HepG2 (cell line): ENCODE measurements at regions not wholly inside any gene's neighbourhood (a gene's known extent, or its start where the extent isn't known, plus 50 kb on each side); places are given as distances from the start of the nearest gene placed in this dataset.

Source experiments
- ATAC-seq: fragments of 200-7000 bp; cut with Tn5 transposase; 3 replicates; pipeline ENCODE4 v1.9.1; 2020; ENCODE audit warnings: mild to moderate bottlenecking, moderate library complexity
- BruUV-seq: library from RNA; stranded (reverse); fragments of 400-500 nt; replicated peaks from 2 replicates; lab custom pipeline; 2021; lab: Mats Ljungman, UMichigan
- CTCF ChIA-PET: fragments of 300-600 bp; formaldehyde crosslinking; extraction: SDS; loops from one replicate; lab custom pipeline; 2021; ENCODE audit warnings: low total read pairs, inconsistent platforms, low intra/inter-chr PET ratio; lab: Yijun Ruan, JAX
- POLR2A ChIA-PET: fragments of 350-600 bp; sonication (Branson Sonifier 250); formaldehyde crosslinking; loops from one replicate; lab custom pipeline; 2020; ENCODE audit warnings: antibody characterized with exemption, inconsistent platforms; lab: Yijun Ruan, JAX
- DNase-seq: peaks from one replicate; pipeline ENCODE4 v3.0.0-alpha.2; 2015; ENCODE audit warnings: low spot score
- FAIRE-seq: peaks from 3 replicates; lab custom pipeline; 2011; peaks lifted over from hg19 to GRCh38; lab: Jason Lieb, UNC
- H2AFZ ChIP-seq: one replicate; pipeline ENCODE4 v1.6.1; 2011; ENCODE audit warnings: low read length, inconsistent platforms
- H3K27ac ChIP-seq: fragments of 300-600 bp; 3 replicates; pipeline ENCODE4 v1.8.0; 2011; ENCODE audit warnings: mixed run types, mild to moderate bottlenecking, mixed read lengths, low read length, inconsistent platforms; ENCODE audit not compliant: insufficient read depth; ENCODE audit errors: extremely low read length
- H3K27me3 ChIP-seq, 2 experiments: fragments of 200-600 bp in 1 of 2; 2 replicates in 1 of 2; 3 replicates in 1 of 2; pipeline versions ENCODE4 v1.6.0 to v1.8.0; 2011; ENCODE audit warnings: low read length in 2 of 2, mild to moderate bottlenecking in 2 of 2, moderate library complexity in 2 of 2, inconsistent platforms in 1 of 2; ENCODE audit not compliant: insufficient read depth in 2 of 2, control insufficient read depth in 1 of 2
- H3K36me3 ChIP-seq, 2 experiments: fragments of 200-600 bp in 1 of 2; replicated peaks in 1 of 2; 2 replicates in 1 of 2; 3 replicates in 1 of 2; pipeline versions ENCODE4 v1.5.1 to v1.8.0; 2011; ENCODE audit warnings: low read length in 2 of 2, inconsistent platforms in 1 of 2; ENCODE audit not compliant: insufficient read depth in 2 of 2, control insufficient read depth in 1 of 2
- H3K4me1 ChIP-seq: 2 replicates; pipeline ENCODE4 v1.5.1; 2012; ENCODE audit warnings: low read length, inconsistent platforms; ENCODE audit not compliant: insufficient read depth
- H3K4me2 ChIP-seq: 2 replicates; pipeline ENCODE4 v1.6.0; 2011; ENCODE audit warnings: low read depth, low read length, inconsistent platforms
- H3K4me3 ChIP-seq, 3 experiments: fragments of 200-600 bp in 1 of 3; sonication (generic), shearing (Covaris generic) in 1 of 3; replicated peaks in 1 of 3; 2 replicates each; pipeline ENCODE4 v1.5.1; 2011 to 2016; ENCODE audit warnings: low read length in 3 of 3, inconsistent platforms in 2 of 3, low read depth in 2 of 3, mild to moderate bottlenecking in 2 of 3, control low read depth in 1 of 3, mixed read lengths in 1 of 3; ENCODE audit not compliant: insufficient read depth in 1 of 3
- H3K79me2 ChIP-seq: one replicate; pipeline ENCODE4 v1.6.1; 2011; ENCODE audit warnings: low read length, inconsistent platforms; ENCODE audit not compliant: insufficient read depth
- H3K9ac ChIP-seq: 2 replicates; pipeline ENCODE4 v1.6.0; 2011; ENCODE audit warnings: mild to moderate bottlenecking, low read depth, low read length, inconsistent platforms; ENCODE audit not compliant: insufficient read depth
- H3K9me3 ChIP-seq: 2 replicates; pipeline ENCODE4 v1.5.1; 2012; ENCODE audit warnings: mild to moderate bottlenecking, low read length
- H4K20me1 ChIP-seq: 2 replicates; pipeline ENCODE4 v1.6.0; 2011; ENCODE audit warnings: inconsistent platforms, mild to moderate bottlenecking, low read length, moderate library complexity; ENCODE audit not compliant: insufficient read depth
- CAMTA2 ChIP-seq: sonication (generic); formaldehyde crosslinking; IDR thresholded peaks from 2 replicates; pipeline ENCODE4 v1.4.0; 2020; ENCODE audit warnings: mild to moderate bottlenecking, missing genetic modification reagents, borderline replicate concordance
- MBD4 ChIP-seq: IDR thresholded peaks from 2 replicates; pipeline ENCODE4 v1.6.1; 2012; ENCODE audit warnings: low read length, inconsistent platforms, borderline replicate concordance
- NR2F6 ChIP-seq, 2 experiments: IDR thresholded peaks; 2 replicates each; pipeline ENCODE4 v1.6.1; 2016; ENCODE audit warnings: antibody characterized with exemption in 1 of 2, mild to moderate bottlenecking in 1 of 2
- SATB2 ChIP-seq: sonication (generic); formaldehyde crosslinking; IDR thresholded peaks from 2 replicates; pipeline ENCODE4 v1.5.0; 2020; ENCODE audit warnings: missing genetic modification reagents
- ZBTB7B ChIP-seq: sonication (generic); formaldehyde crosslinking; IDR thresholded peaks from 2 replicates; pipeline ENCODE4 v1.4.0; 2020; ENCODE audit warnings: missing genetic modification reagents
- ZMYM3 ChIP-seq: sonication (generic); formaldehyde crosslinking; IDR thresholded peaks from 2 replicates; pipeline ENCODE4 v1.5.1; 2020; ENCODE audit warnings: mild to moderate bottlenecking, missing genetic modification reagents
- ZNF30 ChIP-seq: sonication (generic); formaldehyde crosslinking; IDR thresholded peaks from 2 replicates; pipeline ENCODE4 v1.5.0; 2020; ENCODE audit warnings: mild to moderate bottlenecking, missing genetic modification reagents
- ZNF781 ChIP-seq: sonication (generic); formaldehyde crosslinking; IDR thresholded peaks from 2 replicates; pipeline ENCODE4 v1.5.1; 2020; ENCODE audit warnings: borderline replicate concordance, mild to moderate bottlenecking, missing genetic modification reagents; ENCODE audit errors: not compliant biosample characterization
- WGBS: methylation state at CpG from one replicate; pipeline ENCODE4 v1.1.6; 2017; ENCODE audit warnings: low lambda C conversion rate; 5-methylcytosine and 5-hydroxymethylcytosine counted together
- in situ Hi-C: cut with HindIII; loops from 2 replicates; pipeline ENCODE4 v1.10.0; 2017; ENCODE audit warnings: low pct_unique_long_range_greater_than_20kb; ENCODE audit not compliant: extremely low pct_ligation_motif_present
- intact Hi-C: fragments of 100-400 bp; cut with micrococcal nuclease; formaldehyde crosslinking; loops from one replicate; pipeline ENCODE4 v1.10.0; 2022; ENCODE audit not compliant: unreplicated experiment
- TF ChIP-seq, protein P1 (sequence below): sonication (generic); formaldehyde crosslinking; IDR thresholded peaks from 2 replicates; pipeline ENCODE4 v1.4.0; 2020; ENCODE audit warnings: missing genetic modification reagents, borderline replicate concordance
- TF ChIP-seq, protein P2 (sequence below): sonication (generic); formaldehyde crosslinking; IDR thresholded peaks from 2 replicates; pipeline ENCODE4 v1.4.0; 2020; ENCODE audit warnings: mild to moderate bottlenecking, missing genetic modification reagents
- TF ChIP-seq, protein P3 (sequence below): sonication (generic); formaldehyde crosslinking; IDR thresholded peaks from 2 replicates; pipeline ENCODE4 v1.8.0; 2023; ENCODE audit warnings: mild to moderate bottlenecking, missing genetic modification reagents
- TF ChIP-seq, protein P4 (sequence below): sonication (generic); formaldehyde crosslinking; IDR thresholded peaks from 2 replicates; pipeline ENCODE4 v1.4.0; 2020; ENCODE audit warnings: low read depth, mild to moderate bottlenecking, missing genetic modification reagents

DNA sequence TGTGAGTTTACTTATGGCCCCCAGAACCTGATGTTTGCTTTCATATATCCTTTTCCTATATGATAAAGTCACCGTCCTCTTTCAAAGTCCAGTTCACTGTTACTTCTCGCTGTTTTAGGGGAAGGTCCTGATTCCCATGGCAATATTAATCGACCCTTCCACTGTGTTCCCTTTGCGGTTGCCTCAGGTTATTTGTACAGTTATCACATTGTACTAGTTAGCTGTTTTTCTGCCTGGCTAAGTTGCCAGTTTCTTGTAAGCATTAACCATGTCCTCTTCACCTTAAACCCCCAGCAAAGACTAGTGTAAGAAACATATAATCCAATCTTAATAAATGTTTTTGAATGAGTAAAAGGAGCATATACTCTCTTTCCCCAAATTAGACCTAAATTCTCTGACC lies 115.0 kb upstream of the PPFIA2 start:
- CTCF ChIA-PET: no interaction called here
- BruUV-seq: no TSS peak
- H3K4me1 ChIP-seq: no peaks in the 10 kb centered on the region
- WGBS: 0% methylated on average over 4 of the region's 4 CpGs
- ATAC-seq: no peak
- in situ Hi-C loops: no loop called here
- H3K9me3 ChIP-seq: no peaks in the 10 kb centered on the region
- TF ChIP-seq SATB2 (no peak), ZNF30 (no peak), ZMYM3 (no peak), CAMTA2 (no peak), NR2F6 (IDR thresholded peaks at IDR 0.05) (no peak), NR2F6 (CRISPR knock-in tag; IDR thresholded peaks at IDR 0.05) (no peak), MBD4 (no peak)
- TF ChIP-seq, protein P1, sequence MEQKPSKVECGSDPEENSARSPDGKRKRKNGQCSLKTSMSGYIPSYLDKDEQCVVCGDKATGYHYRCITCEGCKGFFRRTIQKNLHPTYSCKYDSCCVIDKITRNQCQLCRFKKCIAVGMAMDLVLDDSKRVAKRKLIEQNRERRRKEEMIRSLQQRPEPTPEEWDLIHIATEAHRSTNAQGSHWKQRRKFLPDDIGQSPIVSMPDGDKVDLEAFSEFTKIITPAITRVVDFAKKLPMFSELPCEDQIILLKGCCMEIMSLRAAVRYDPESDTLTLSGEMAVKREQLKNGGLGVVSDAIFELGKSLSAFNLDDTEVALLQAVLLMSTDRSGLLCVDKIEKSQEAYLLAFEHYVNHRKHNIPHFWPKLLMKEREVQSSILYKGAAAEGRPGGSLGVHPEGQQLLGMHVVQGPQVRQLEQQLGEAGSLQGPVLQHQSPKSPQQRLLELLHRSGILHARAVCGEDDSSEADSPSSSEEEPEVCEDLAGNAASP (CRISPR knock-in tag): no peak
- TF ChIP-seq, all 625 proteins: peak for 0
- H3K9ac ChIP-seq: no peak overlapping the region
- H3K4me3 ChIP-seq: no peak overlapping the region
- H4K20me1 ChIP-seq: no peaks in the 10 kb centered on the region
- POLR2A ChIA-PET: no interaction called here
- no peaks in the 10 kb centered on the region for H3K79me2 ChIP-seq
- no peaks in the 10 kb centered on the region; a peak in 1 of 5 replicates for H3K27me3 ChIP-seq
- no peaks in the 10 kb centered on the region for H3K36me3 ChIP-seq
- DNase-seq (no peak), FAIRE-seq (no peak)
- no peak overlapping the region for H3K4me2 ChIP-seq
- H3K27ac ChIP-seq: no peak overlapping the region
- intact Hi-C loops: no loop called here
- H2AFZ ChIP-seq: no peak overlapping the region

DNA sequence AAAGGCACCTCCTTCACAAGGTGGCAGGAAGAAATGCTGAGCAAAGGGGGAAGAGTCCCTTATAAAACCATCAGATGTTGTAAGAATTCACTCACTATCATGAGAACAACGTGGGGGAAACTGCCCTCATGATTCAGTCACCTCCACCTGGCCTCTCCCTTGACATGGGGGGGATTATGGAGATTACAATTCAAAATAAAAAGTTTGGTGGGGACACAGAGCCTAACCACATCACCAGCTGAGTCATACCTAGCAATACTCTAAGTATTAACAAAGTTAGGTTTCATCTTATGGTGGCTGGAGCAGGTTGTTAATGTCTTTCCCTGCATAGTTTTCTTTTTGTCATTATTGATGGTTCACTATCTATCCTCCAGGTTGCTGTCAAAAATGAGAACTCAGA lies 113.2 kb upstream of the PPFIA2 start:
- ChIA-PET CTCF (no interaction called here), POLR2A (no interaction called here)
- Histone ChIP-seq H3K4me1 (no peaks in the 10 kb centered on the region), H3K27me3 (no peaks in the 10 kb centered on the region; a peak in 1 of 5 replicates), H3K4me3 (no peak overlapping the region), H3K4me2 (no peak overlapping the region), H3K36me3 (no peaks in the 10 kb centered on the region), H2AFZ (no peak overlapping the region), H3K9me3 (no peaks in the 10 kb centered on the region), H3K9ac (no peak overlapping the region), H4K20me1 (no peaks in the 10 kb centered on the region), H3K27ac (no peak overlapping the region), H3K79me2 (no peaks in the 10 kb centered on the region)
- ATAC-seq (no peak), FAIRE-seq (no peak), DNase-seq (no peak)
- TF ChIP-seq, protein P2, sequence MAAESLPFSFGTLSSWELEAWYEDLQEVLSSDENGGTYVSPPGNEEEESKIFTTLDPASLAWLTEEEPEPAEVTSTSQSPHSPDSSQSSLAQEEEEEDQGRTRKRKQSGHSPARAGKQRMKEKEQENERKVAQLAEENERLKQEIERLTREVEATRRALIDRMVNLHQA (CRISPR knock-in tag): no peak
- TF ChIP-seq ZBTB7B (CRISPR knock-in tag) (no peak), ZNF781 (CRISPR knock-in tag) (no peak)
- TF ChIP-seq, protein P3, sequence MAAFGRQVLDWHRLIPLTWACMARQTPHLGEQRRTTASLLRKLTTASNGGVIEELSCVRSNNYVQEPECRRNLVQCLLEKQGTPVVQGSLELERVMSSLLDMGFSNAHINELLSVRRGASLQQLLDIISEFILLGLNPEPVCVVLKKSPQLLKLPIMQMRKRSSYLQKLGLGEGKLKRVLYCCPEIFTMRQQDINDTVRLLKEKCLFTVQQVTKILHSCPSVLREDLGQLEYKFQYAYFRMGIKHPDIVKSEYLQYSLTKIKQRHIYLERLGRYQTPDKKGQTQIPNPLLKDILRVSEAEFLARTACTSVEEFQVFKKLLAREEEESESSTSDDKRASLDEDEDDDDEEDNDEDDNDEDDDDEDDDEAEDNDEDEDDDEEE: no peak
- TF ChIP-seq, protein P4, sequence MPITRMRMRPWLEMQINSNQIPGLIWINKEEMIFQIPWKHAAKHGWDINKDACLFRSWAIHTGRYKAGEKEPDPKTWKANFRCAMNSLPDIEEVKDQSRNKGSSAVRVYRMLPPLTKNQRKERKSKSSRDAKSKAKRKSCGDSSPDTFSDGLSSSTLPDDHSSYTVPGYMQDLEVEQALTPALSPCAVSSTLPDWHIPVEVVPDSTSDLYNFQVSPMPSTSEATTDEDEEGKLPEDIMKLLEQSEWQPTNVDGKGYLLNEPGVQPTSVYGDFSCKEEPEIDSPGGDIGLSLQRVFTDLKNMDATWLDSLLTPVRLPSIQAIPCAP (CRISPR knock-in tag): no peak
- WGBS: 0% methylated on average over 1 of the region's 1 CpG
- no TSS peak for BruUV-seq
- in situ Hi-C loops: no loop called here
- intact Hi-C loops: no loop called here
